ENCODE measurements at regions not wholly inside any gene's neighbourhood (a gene's known extent, or its start where the extent isn't known, plus 50 kb on each side); places are given as distances from the start of the nearest gene placed in this dataset.

DNA sequence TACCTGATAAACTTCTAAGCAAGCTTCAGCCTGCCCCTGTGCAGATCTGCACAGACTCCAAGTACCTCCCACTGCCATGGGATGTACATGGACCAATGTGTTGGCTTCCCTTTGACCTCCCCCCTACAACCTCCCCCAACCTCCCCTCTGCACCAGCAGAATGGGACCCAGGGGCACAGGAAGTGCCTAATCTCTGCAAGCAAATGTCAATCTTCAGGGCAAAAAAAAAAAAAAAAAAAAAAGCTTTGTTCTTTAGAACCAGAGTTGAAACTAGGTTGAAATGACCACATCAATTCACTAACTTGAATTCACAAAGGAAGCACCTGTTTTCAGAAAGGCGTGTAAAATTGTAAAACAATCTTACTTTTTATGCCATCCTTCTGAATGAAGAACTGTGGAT lies 53.9 kb upstream of the TIAM1 start:
- DNase-seq: no peak
- Histone ChIP-seq H3K27me3 (ENCODE audit: insufficient read depth in 3 of 3, low read length in 2 of 3) (no peaks in the 10 kb centered on the region), H3K9me3 (no peaks in the 10 kb centered on the region), H3K27ac (no peak overlapping the region), H3K4me3 (no peak overlapping the region), H3K36me3 (ENCODE audit: insufficient read depth in 1 of 2, low read depth in 1 of 2) (no peaks in the 10 kb centered on the region), H3K4me1 (no peaks in the 10 kb centered on the region)
- WGBS, 3 donors: 26 to 37% (median 34%) methylated on average over 1 of the region's 1 CpG
- TF ChIP-seq, protein P1, sequence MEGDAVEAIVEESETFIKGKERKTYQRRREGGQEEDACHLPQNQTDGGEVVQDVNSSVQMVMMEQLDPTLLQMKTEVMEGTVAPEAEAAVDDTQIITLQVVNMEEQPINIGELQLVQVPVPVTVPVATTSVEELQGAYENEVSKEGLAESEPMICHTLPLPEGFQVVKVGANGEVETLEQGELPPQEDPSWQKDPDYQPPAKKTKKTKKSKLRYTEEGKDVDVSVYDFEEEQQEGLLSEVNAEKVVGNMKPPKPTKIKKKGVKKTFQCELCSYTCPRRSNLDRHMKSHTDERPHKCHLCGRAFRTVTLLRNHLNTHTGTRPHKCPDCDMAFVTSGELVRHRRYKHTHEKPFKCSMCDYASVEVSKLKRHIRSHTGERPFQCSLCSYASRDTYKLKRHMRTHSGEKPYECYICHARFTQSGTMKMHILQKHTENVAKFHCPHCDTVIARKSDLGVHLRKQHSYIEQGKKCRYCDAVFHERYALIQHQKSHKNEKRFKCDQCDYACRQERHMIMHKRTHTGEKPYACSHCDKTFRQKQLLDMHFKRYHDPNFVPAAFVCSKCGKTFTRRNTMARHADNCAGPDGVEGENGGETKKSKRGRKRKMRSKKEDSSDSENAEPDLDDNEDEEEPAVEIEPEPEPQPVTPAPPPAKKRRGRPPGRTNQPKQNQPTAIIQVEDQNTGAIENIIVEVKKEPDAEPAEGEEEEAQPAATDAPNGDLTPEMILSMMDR (IDR thresholded peaks at IDR 0.05): no peak
- intact Hi-C loops (cut with DNase I): no loop called here
- no peak for ATAC-seq

- no peak for DNase-seq
- Histone ChIP-seq H3K9me3 (no peaks in the 10 kb centered on the region), H3K4me3 (no peak overlapping the region), H3K4me1 (no peaks in the 10 kb centered on the region), H3K27me3 (ENCODE audit: insufficient read depth in 3 of 3, low read length in 2 of 3) (no peaks in the 10 kb centered on the region), H3K36me3 (ENCODE audit: insufficient read depth in 1 of 2, low read depth in 1 of 2) (no peaks in the 10 kb centered on the region), H3K27ac (no peak overlapping the region)
- WGBS, 3 donors: 8 to 13% (median 9%) methylated on average over 5 of the region's 5 CpGs
- TF ChIP-seq, protein P1 (IDR thresholded peaks at IDR 0.05): no peak
- no peak for ATAC-seq
- intact Hi-C loops (cut with DNase I): no loop called here
Measured at GRCh38 chr21:31397515-31397926, 53.5 kb upstream of the TIAM1 start.

GRCh38 chr21:31397030-31397429 lies 53.0 kb upstream of the TIAM1 start:
- no peak for DNase-seq
- no peak overlapping the region for H3K27ac ChIP-seq
- H3K36me3 ChIP-seq (ENCODE audit: insufficient read depth in 1 of 2, low read depth in 1 of 2): no peaks in the 10 kb centered on the region
- TF ChIP-seq, protein P1 (IDR thresholded peaks at IDR 0.05): no peak
- H3K27me3 ChIP-seq (ENCODE audit: insufficient read depth in 3 of 3, low read length in 2 of 3): no peaks in the 10 kb centered on the region
- H3K4me3 ChIP-seq: no peak overlapping the region
- ATAC-seq: no peak
- WGBS, 3 donors: 76 to 83% (median 80%) methylated on average over 5 of the region's 5 CpGs
- no peaks in the 10 kb centered on the region for H3K4me1 ChIP-seq
- H3K9me3 ChIP-seq: no peaks in the 10 kb centered on the region
- intact Hi-C loops (cut with DNase I): no loop called here

DNA sequence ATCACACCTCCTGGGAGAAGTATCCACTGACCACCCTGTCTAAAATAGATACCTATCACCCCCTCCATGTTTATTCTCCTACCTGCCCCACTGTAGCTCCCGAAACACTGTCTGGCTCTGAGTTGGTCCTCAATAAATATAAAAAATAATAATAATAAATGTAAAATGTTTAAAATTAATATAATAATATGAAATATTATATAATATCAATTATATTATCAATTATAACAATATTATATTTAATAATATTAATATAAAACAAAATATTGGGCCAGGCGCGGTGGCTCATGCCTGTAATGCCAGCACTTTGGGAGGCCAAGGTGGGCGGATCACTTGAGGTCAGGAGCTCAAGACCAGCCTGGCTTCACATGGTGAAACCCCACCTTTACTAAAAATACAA lies 52.3 kb upstream of the TIAM1 start:
- intact Hi-C loops (cut with DNase I): no loop called here
- DNase-seq (no peak), ATAC-seq (no peak)
- TF ChIP-seq, protein P1 (IDR thresholded peaks at IDR 0.05): no peak
- no peaks in the 10 kb centered on the region for H3K4me1 ChIP-seq
- H3K36me3 ChIP-seq (ENCODE audit: insufficient read depth in 1 of 2, low read depth in 1 of 2): no peaks in the 10 kb centered on the region
- no peaks in the 10 kb centered on the region for H3K9me3 ChIP-seq
- no peak overlapping the region for H3K4me3 ChIP-seq
- H3K27me3 ChIP-seq (ENCODE audit: insufficient read depth in 3 of 3, low read length in 2 of 3): no peaks in the 10 kb centered on the region
- 95 to 99% (median 97%) methylated on average over 4 of the region's 4 CpGs for WGBS, 3 donors
- H3K27ac ChIP-seq: no peak overlapping the region

- no peak overlapping the region for H3K27ac ChIP-seq
- no peaks in the 10 kb centered on the region for H3K27me3 ChIP-seq (ENCODE audit: insufficient read depth in 3 of 3, low read length in 2 of 3)
- DNase-seq: no peak
- H3K4me3 ChIP-seq: no peak overlapping the region
- WGBS, 3 donors: 53 to 76% (median 74%) methylated on average over 2 of the region's 2 CpGs
- no peaks in the 10 kb centered on the region for H3K9me3 ChIP-seq
- no peaks in the 10 kb centered on the region for H3K36me3 ChIP-seq (ENCODE audit: insufficient read depth in 1 of 2, low read depth in 1 of 2)
- TF ChIP-seq, protein P1 (IDR thresholded peaks at IDR 0.05): no peak
- H3K4me1 ChIP-seq: no peaks in the 10 kb centered on the region
- ATAC-seq: no peak
- intact Hi-C loops (cut with DNase I): no loop called here
Measured at GRCh38 chr21:31395791-31396190, 51.7 kb upstream of the TIAM1 start.
